Chondrocyte (in vitro differentiated cells): ENCODE measurements at regions not wholly inside any gene's neighbourhood (a gene's known extent, or its start where the extent isn't known, plus 50 kb on each side); places are given as distances from the start of the nearest gene placed in this dataset.

Experiments used
- DNase-seq: peaks from one replicate; pipeline ENCODE4 v3.0.0; 2021; ENCODE audit warnings: mixed read lengths, low spot score
- H3K27ac Mint-ChIP-seq: one replicate; pipeline ENCODE4 v1.8.0; 2021; ENCODE audit warnings: mild to moderate bottlenecking, moderate library complexity, mixed read lengths; ENCODE audit not compliant: unreplicated experiment
- H3K27me3 Mint-ChIP-seq: 2 replicates; pipeline ENCODE4 v1.8.0; 2021; ENCODE audit warnings: low read depth, mixed read lengths
- H3K36me3 Mint-ChIP-seq: 2 replicates; pipeline ENCODE4 v1.8.0; 2021; ENCODE audit warnings: low read depth, mixed read lengths
- H3K4me1 Mint-ChIP-seq: 2 replicates; pipeline ENCODE4 v1.8.0; 2021; ENCODE audit warnings: low read depth, mild to moderate bottlenecking, mixed read lengths
- H3K4me3 Mint-ChIP-seq: one replicate; pipeline ENCODE4 v1.8.0; 2021; ENCODE audit warnings: mild to moderate bottlenecking, moderate library complexity, mixed read lengths; ENCODE audit not compliant: unreplicated experiment
- H3K9me3 Mint-ChIP-seq: 2 replicates; pipeline ENCODE4 v1.8.0; 2021; ENCODE audit warnings: low read depth, mixed read lengths
- CTCF ChIP-seq: fragments of 200-600 bp; sonication (generic); IDR thresholded peaks from 2 replicates; pipeline ENCODE4 v1.5.0; 2021; ENCODE audit warnings: antibody characterized with exemption, mild to moderate bottlenecking, moderate library complexity

GRCh38 chr2:226155093-226155875, 644.3 kb downstream of the IRS1 start:
- Mint-ChIP-seq H3K27me3 (no peaks in the 10 kb centered on the region), H3K9me3 (no peaks in the 10 kb centered on the region), H3K4me3 (no peak overlapping the region), H3K36me3 (no peaks in the 10 kb centered on the region), H3K27ac (no peak overlapping the region), H3K4me1 (peaks cover 5% of the 10 kb centered on the region)
- DNase-seq: no peak
- TF ChIP-seq CTCF: no peak

- no peak overlapping the region for H3K4me3 Mint-ChIP-seq
- H3K27ac Mint-ChIP-seq: no peak overlapping the region
- DNase-seq: no peak
- H3K27me3 Mint-ChIP-seq: no peaks in the 10 kb centered on the region
- TF ChIP-seq CTCF: no peak
- H3K4me1 Mint-ChIP-seq: peaks cover under 1% of the 10 kb centered on the region
- no peaks in the 10 kb centered on the region for H3K9me3 Mint-ChIP-seq
- H3K36me3 Mint-ChIP-seq: no peaks in the 10 kb centered on the region
Measured at GRCh38 chr2:226154610-226155009, 645.0 kb downstream of the IRS1 start.

GRCh38 chr2:226153553-226153952, 646.1 kb downstream of the IRS1 start:
- Mint-ChIP-seq H3K27me3 (no peaks in the 10 kb centered on the region), H3K4me3 (no peak overlapping the region), H3K9me3 (no peaks in the 10 kb centered on the region), H3K36me3 (no peaks in the 10 kb centered on the region), H3K27ac (no peak overlapping the region), H3K4me1 (no peaks in the 10 kb centered on the region)
- TF ChIP-seq CTCF: no peak
- DNase-seq: no peak

- Mint-ChIP-seq H3K27ac (no peak overlapping the region), H3K4me1 (no peaks in the 10 kb centered on the region), H3K9me3 (peaks cover 5% of the 10 kb centered on the region), H3K36me3 (no peaks in the 10 kb centered on the region), H3K4me3 (no peak overlapping the region), H3K27me3 (no peaks in the 10 kb centered on the region)
- no peak for TF ChIP-seq CTCF
- no peak for DNase-seq
Measured at GRCh38 chr2:226151157-226151556, 648.5 kb downstream of the IRS1 start.

GRCh38 chr2:226143091-226143490, 656.5 kb downstream of the IRS1 start:
- Mint-ChIP-seq H3K4me1 (no peaks in the 10 kb centered on the region), H3K27me3 (no peaks in the 10 kb centered on the region), H3K36me3 (no peaks in the 10 kb centered on the region), H3K27ac (no peak overlapping the region), H3K9me3 (peaks cover 1% of the 10 kb centered on the region), H3K4me3 (no peak overlapping the region)
- no peak for TF ChIP-seq CTCF
- DNase-seq: no peak
